ENCODE measurements at regions not wholly inside any gene's neighbourhood (a gene's known extent, or its start where the extent isn't known, plus 50 kb on each side); places are given as distances from the start of the nearest gene placed in this dataset.

DNA sequence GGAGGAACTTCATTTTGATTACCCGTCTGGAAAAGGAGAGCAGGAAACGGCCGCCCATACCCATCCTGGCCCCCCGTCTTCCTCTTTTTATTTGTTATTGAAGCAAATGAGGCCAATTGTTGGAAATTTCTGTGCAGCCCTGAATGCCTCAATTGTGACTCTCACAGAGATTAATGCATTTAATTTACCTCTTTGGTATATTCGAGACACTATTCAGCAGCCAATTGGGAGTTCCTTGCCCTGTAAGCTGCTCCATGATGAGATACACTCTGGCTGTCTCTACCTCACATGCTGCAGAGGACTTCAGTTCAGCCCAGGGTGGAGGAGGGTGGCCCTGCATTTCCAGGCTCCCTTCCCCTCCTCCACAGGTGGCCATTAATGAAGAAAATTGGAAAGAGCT, 60.6 kb upstream of the NTM start:
- DNase-seq: no peak

DNA sequence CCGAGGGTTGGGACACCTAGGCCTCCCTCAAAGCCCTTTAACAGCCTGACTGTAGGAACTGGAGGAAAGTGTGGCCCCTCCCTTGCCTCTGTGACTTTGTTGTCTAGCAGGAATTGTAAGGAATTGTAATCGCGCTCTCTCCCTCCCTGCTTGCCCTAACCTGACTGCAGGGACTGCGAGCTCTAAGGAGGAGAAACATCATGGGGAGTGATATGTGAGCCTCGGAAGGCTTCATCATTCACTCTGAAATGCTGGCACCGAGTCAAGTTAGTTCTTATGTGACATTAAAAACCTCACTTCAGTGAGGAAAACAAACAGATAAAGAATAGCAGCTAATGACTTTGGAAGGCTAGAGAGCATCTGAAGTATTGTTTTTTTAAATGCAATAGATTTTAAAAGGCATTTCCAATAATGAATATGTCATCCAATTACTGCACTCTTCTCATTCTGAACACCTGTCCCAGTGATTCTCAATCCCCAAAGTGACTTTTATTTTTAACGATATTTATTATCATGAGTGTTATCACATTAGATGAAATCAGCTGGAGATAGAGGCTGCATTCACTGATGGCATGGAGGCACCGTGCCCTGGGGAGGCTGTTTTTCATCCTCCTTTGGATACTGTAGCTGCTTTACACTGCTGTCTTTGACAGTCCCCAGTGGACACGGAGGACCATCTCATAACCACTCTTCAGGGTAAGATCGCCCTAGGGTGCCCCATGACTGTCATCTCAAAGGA, 58.5 kb upstream of the NTM start:
- DNase-seq: no peak

Data from SHP77 (cell line).